Epithelial cell of proximal tubule (primary cell): ENCODE measurements at regions not wholly inside any gene's neighbourhood (a gene's known extent, or its start where the extent isn't known, plus 50 kb on each side); places are given as distances from the start of the nearest gene placed in this dataset.
"Not testable (repeated sequence)": the region's sequence is repeated elsewhere in the genome, so short reads cannot be mapped to it uniquely, and the experiment has no call there.

ENCODE experiments used
- DNase-seq: peaks from one replicate; pipeline ENCODE4 v3.0.0-alpha.2; 2011; ENCODE audit warnings: low read depth
- H3K4me3 ChIP-seq: 2 replicates; pipeline ENCODE4 v1.5.1; 2011; ENCODE audit warnings: low read depth, mild to moderate bottlenecking, low read length
- CTCF ChIP-seq: conservative IDR thresholded peaks from 2 replicates; pipeline ENCODE4 v1.5.1; 2012; ENCODE audit warnings: low read depth, mild to moderate bottlenecking, low read length

- H3K4me3 ChIP-seq: no peak overlapping the region
- no peak for DNase-seq
- TF ChIP-seq CTCF: no peak
Observed at GRCh38 chr7:17104419-17104818, 194.0 kb upstream of the AHR start.

- no peak overlapping the region for H3K4me3 ChIP-seq
- TF ChIP-seq CTCF: no peak
- DNase-seq: no peak
Observed at GRCh38 chr7:17105701-17106100, 192.8 kb upstream of the AHR start.

GRCh38 chr7:17108049-17108584, 190.3 kb upstream of the AHR start:
- DNase-seq: no peak
- no peak for TF ChIP-seq CTCF
- no peak overlapping the region for H3K4me3 ChIP-seq

- DNase-seq: no peak
- no peak overlapping the region for H3K4me3 ChIP-seq
Observed at GRCh38 chr7:17109020-17109419, 189.4 kb upstream of the AHR start.

GRCh38 chr7:17113770-17114169, 184.7 kb upstream of the AHR start:
- DNase-seq, H3K4me3 ChIP-seq: not testable (repeated sequence)

More at GRCh38 chr7:17109020-17109419, 189.4 kb upstream of the AHR start:
- no peak for TF ChIP-seq CTCF

GRCh38 chr7:17118412-17118811, 180.0 kb upstream of the AHR start:
- no peak for DNase-seq
- no peak for TF ChIP-seq CTCF

GRCh38 chr7:17120756-17121155, 177.7 kb upstream of the AHR start:
- no peak overlapping the region for H3K4me3 ChIP-seq
- no peak for DNase-seq
- no peak for TF ChIP-seq CTCF

More at GRCh38 chr7:17118412-17118811, 180.0 kb upstream of the AHR start:
- H3K4me3 ChIP-seq: no peak overlapping the region
